GM06990 (cell line): ENCODE measurements at regions not wholly inside any gene's neighbourhood (a gene's known extent, or its start where the extent isn't known, plus 50 kb on each side); places are given as distances from the start of the nearest gene placed in this dataset.

Experiments
- DNase-seq: peaks from one replicate; pipeline ENCODE4 v3.0.0-alpha.2; 2011; ENCODE audit not compliant: insufficient read length; ENCODE audit errors: extremely low read depth
- H3K27me3 ChIP-seq: replicated peaks from 2 replicates; pipeline ENCODE4 v1.6.0; 2011; ENCODE audit warnings: low read length; ENCODE audit not compliant: control insufficient read depth, insufficient read depth
- H3K36me3 ChIP-seq: 2 replicates; pipeline ENCODE4 v1.5.1; 2011; ENCODE audit warnings: low read length; ENCODE audit not compliant: control insufficient read depth, insufficient read depth
- H3K4me3 ChIP-seq: replicated peaks from 2 replicates; pipeline ENCODE4 v1.5.1; 2011; ENCODE audit warnings: low read depth, mild to moderate bottlenecking, control low read depth, low read length
- CTCF ChIP-seq: IDR thresholded peaks from 2 replicates; pipeline ENCODE4 v1.5.1; 2011; ENCODE audit warnings: low read length, control low read depth, mild to moderate bottlenecking, inconsistent platforms; ENCODE audit not compliant: insufficient read depth, poor library complexity, severe bottlenecking

- Histone ChIP-seq H3K27me3 (no peaks in the 10 kb centered on the region), H3K4me3 (no peak overlapping the region), H3K36me3 (no peaks in the 10 kb centered on the region)
- TF ChIP-seq CTCF, result no peak
- DNase-seq, result no peak
These were observed 95.0 kb downstream of the THBS2 start for GRCh38 chr6:169158691-169159090.

- no peak for TF ChIP-seq CTCF
- Histone ChIP-seq H3K27me3 (no peaks in the 10 kb centered on the region), H3K36me3 (no peaks in the 10 kb centered on the region), H3K4me3 (no peak overlapping the region)
- no peak for DNase-seq
These were observed 95.5 kb downstream of the THBS2 start for GRCh38 chr6:169158174-169158573.

- no peak for DNase-seq
- Histone ChIP-seq H3K36me3 (no peaks in the 10 kb centered on the region), H3K4me3 (no peak overlapping the region), H3K27me3 (no peaks in the 10 kb centered on the region)
- no peak for TF ChIP-seq CTCF
These were observed 96.2 kb downstream of the THBS2 start for GRCh38 chr6:169157197-169158148.

GRCh38 chr6:169156793-169157147 lies 96.9 kb downstream of the THBS2 start:
- Histone ChIP-seq H3K36me3 (no peaks in the 10 kb centered on the region), H3K27me3 (no peaks in the 10 kb centered on the region), H3K4me3 (no peak overlapping the region)
- no peak for TF ChIP-seq CTCF
- DNase-seq, result no peak

GRCh38 chr6:169156108-169156792 lies 97.4 kb downstream of the THBS2 start:
- no peaks in the 10 kb centered on the region for H3K27me3 ChIP-seq
- H3K4me3 ChIP-seq, result no peak overlapping the region
- no peaks in the 10 kb centered on the region for H3K36me3 ChIP-seq
- no peak for DNase-seq
- TF ChIP-seq CTCF, result no peak
